GM12892 (cell line): ENCODE measurements at regions not wholly inside any gene's neighbourhood (a gene's known extent, or its start where the extent isn't known, plus 50 kb on each side); places are given as distances from the start of the nearest gene placed in this dataset.

ENCODE experiments used
- POLR2AphosphoS5 ChIP-seq: IDR thresholded peaks from 2 replicates; pipeline ENCODE4 v1.6.1; 2011; ENCODE audit warnings: low read depth, low read length, control low read depth
- TAF1 ChIP-seq: IDR thresholded peaks from 2 replicates; pipeline ENCODE4 v1.6.1; 2011; ENCODE audit warnings: low read depth, mild to moderate bottlenecking, control low read depth, low read length, borderline replicate concordance

- TF ChIP-seq TAF1 (no peak), POLR2AphosphoS5 (no peak)
Observed at GRCh38 chr3:180316321-180316720, 279.6 kb upstream of the PEX5L start.
